GM19023 (cell line): ENCODE measurements at regions not wholly inside any gene's neighbourhood (a gene's known extent, or its start where the extent isn't known, plus 50 kb on each side); places are given as distances from the start of the nearest gene placed in this dataset.
"Not testable (repeated sequence)": the region's sequence is repeated elsewhere in the genome, so short reads cannot be mapped to it uniquely, and the experiment has no call there.

Experiments
- ATAC-seq: cut with Tn5 transposase; IDR thresholded peaks from one replicate; pipeline ENCODE4 v1.9.1; 2021; ENCODE audit warnings: mild to moderate bottlenecking, moderate library complexity; ENCODE audit not compliant: unreplicated experiment

DNA sequence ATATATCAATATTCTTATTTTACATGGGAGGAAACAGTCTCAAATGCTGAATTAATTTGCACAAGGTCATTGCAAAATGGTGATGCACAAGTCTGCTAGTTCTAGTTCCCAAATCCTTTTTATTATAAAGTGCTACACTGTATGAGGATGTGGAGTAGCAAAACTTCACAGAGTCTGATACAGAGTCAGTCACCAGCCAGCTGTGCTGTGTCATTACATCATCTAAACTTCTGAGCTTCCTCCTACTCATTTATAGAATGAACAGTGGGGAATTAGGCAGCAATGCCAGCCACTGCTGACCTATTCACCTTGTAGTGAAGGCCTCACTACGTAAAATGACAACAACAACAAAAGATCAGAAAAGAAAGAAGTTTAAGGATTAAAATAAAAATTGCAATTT, 357.8 kb downstream of the TMEM167A start:
- ATAC-seq = no peak

DNA sequence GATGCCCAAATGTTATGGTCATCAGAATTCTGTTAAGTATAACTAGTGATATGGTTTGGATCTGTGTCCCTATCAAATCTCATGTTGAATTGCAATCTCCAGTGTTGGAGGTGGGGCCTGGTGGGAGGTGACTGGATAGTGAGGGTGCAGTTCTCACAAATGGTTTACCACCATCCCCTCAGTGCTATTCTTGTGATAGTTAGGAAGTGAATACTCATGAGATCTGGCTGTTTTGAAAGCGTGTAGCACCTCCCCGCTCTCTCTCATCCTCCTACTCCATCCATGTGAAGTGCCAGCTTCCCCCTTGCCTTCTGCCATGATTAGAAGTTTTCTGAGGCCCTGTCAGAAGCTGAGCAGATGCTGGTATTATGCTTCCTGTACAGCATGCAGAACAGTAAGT, 359.5 kb downstream of the TMEM167A start:
- ATAC-seq = no peak

DNA sequence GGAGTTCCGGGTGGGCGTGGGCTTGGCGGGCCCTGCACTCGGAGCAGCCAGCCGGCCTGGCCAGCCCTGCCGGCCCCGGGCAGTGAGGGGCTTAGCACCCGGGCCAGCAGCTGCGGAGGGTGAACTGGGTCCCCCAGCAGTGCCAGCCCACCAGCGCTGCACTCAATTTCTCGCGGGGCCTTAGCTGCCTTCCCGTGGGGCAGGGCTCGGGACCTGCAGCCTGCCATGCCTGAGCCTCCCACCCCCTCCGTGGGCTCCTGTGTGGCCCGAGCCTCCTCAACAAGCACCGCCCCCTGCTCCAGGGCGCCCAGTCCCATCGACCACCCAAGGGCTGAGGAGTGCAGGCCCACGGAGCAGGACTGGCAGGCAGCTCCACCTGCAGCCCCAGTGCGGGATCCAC, 362.5 kb downstream of the TMEM167A start:
- ATAC-seq = not testable (repeated sequence)

DNA sequence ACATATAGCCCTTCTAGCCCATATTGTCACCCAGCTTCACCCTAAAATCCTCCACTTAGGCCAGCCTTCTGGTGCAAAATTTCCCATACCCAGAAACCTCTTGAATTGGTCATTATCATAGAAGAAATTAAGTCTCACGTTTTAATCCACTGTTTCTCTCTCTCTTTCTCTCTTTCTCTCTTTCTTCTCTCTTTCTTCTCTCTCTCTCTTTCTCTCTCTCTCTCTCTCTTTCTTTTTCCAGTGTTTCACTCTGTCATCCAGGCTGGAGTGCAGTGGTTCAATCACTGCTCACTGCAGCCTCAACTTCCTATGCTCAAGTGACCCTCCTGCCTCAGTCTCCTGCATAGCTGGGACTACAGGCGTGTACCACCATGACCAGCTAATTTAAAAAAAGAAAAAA, 363.4 kb downstream of the TMEM167A start:
- ATAC-seq = no peak

DNA sequence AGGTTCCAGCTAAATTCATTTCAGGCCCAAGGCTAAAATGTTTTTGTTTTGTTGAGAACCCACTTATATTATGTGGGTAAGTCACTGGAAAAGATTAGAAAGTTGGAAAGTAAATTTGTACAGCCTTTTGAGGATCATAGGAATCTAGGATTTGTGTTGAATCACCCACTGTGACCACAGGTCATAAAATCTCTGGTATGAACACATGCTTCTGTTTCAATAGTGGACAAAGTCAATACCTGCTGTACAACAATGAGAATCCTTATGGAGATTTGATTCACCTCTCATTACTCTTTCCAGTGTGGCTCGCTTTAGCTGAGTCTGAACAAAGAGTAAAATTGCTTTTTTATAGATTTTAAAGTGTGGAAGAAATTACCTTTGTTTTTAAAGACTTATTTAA, 369.5 kb downstream of the TMEM167A start:
- ATAC-seq = no peak

DNA sequence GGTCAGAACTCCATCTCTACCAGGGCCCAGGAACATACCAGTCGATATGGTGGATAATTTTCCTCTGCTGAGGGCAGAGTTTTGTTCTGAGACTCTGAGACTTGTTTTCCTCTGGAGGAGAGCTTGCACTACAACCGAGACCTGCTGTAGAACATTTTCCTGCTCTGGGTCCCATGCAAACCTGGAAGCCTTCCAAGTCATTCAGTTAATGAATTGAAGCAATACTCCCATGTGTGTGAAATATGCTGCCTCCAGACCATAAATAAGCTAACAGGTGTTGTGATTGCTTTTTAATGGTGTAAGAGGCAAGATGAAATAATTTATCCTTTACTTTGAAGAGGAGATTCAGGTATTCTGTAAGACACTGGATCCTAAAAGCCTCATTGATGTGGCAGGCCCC, 372.8 kb downstream of the TMEM167A start:
- no peak for ATAC-seq

DNA sequence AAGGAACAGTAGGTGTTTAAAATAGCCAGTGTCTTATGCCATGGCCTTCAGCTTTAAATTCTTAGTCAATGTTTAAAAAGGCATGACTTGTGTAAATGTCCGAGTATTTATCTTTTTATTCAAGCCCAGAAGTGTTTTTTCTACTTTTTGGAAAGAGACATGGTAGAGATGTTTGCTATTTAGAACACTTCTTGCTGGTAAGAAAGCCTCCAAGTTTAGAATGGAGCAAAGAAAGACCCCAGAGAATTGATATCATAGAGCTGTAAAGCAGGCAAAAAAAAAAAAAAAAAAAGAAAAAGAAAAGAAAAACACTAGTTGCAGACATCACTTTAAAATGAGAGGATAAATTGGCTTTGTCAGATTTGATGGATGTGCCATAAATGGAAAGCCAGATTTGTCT, 375.1 kb downstream of the TMEM167A start:
- ATAC-seq = no peak

DNA sequence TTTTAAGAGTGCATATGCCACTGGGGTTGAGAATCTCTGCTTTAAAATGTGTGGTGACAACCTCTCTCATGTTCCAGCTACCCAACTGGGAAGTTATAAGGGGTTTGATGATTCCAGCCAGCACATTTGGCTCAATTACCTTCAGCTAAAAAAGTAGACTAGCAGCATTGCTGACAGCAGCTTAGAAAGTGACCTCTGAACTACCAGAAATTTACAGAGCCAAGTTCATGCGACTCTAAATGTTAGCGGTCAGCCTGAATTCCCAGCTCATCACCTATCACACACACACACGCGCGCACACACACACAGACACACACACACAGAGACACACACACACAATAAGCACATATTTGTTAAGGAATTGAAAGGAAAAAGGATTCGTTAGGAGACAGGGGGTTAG, 377.5 kb downstream of the TMEM167A start:
- ATAC-seq = no peak

GRCh38 chr5:82698026-82698425, 379.2 kb downstream of the TMEM167A start:
- ATAC-seq = no peak

DNA sequence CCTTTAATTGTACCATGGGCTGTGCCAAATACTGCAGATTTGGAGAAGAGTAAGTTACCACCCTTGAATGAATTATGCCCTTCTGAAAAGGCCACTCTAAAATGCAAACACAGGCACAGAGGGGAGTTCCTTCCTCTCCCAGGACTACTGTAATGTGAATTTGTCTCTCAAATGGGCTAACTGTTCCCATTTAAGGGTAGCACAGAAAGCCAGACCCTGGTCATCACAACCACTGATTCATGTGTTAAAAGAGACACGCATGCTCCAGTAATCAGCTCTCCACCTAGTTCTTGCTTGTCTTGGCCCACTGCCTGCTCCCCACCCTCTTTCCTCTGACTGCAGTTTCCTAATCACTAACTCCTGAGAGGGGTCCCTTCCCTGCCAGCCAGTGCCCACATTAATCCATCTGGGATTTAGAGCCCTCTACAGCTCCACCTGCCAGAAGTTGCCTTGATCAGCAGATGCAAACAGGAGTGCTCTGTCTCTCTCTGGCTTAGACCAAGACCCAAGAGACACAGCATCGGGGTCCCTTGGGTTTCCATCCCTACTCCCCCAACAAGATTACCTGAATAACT, 382.4 kb downstream of the TMEM167A start:
- ATAC-seq = no peak

DNA sequence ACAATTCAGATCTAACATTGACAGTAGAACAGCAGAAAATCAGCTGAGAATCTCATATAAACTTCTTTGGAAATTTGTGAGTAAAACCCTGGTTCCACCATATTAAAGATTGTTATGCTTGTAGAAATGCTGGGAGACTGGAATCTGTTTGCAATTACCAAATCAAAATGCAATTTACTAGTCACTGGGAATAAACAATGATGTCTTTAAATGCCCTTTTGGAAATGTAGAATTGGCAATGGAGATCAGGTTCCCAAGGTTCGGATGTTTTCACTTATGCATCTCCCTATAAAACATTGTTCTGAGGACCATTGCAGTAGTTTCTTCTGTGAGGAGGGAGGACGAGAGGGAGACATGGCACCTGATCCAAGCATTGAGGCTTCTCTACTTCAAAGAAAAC, 384.4 kb downstream of the TMEM167A start:
- ATAC-seq = no peak

DNA sequence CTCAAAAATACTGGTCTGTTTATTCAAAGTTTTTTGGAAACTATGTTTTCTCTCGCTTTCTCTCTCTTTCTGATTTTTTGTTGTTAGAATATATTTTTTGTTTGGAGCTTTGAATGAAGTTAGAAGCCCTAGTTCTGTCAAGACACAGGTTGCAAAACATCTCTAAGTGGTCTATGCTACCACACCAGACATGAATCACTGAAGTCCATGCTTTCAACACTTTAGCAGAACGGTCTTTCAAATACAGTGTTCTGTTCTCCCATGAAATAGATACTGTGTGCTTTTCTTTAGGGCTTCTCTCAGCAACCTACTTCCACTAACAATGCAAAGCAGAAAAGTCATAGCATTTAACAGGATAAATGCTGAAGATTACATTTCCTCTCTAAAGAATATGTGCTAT, 392.5 kb downstream of the TMEM167A start:
- ATAC-seq = no peak

GRCh38 chr5:82684165-82684564, 393.0 kb downstream of the TMEM167A start:
- ATAC-seq = no peak

DNA sequence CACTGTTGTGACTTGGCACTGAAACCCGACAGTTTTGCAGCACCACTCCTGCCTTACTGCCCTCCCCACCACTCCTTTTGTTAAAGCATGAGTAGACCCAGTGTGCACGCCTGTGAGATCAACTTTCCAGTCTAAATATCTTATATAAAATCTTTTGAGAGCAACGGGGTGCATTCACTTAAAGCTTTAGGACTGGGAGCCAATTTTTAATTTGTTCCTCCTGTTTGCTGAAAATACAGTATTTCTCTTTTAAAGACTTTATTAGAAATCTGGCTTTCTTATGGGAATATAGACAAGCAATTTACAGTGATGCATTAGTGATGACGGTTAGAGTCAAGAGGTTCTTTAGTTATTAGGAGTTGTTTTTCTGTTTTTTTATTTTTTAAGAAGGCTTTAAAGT, 397.5 kb downstream of the TMEM167A start:
- ATAC-seq = no peak

GRCh38 chr5:82676661-82677060, 398.5 kb upstream of the RPS23 start:
- peak; percentile 72 for ATAC-seq

- ATAC-seq = no peak
These were observed 396.5 kb upstream of the RPS23 start for GRCh38 chr5:82674671-82675070.

- no peak for ATAC-seq
These were observed 395.1 kb upstream of the RPS23 start for GRCh38 chr5:82673057-82673809.

GRCh38 chr5:82670692-82671091, 392.5 kb upstream of the RPS23 start:
- no peak for ATAC-seq

GRCh38 chr5:82669720-82670119, 391.6 kb upstream of the RPS23 start:
- ATAC-seq = no peak

DNA sequence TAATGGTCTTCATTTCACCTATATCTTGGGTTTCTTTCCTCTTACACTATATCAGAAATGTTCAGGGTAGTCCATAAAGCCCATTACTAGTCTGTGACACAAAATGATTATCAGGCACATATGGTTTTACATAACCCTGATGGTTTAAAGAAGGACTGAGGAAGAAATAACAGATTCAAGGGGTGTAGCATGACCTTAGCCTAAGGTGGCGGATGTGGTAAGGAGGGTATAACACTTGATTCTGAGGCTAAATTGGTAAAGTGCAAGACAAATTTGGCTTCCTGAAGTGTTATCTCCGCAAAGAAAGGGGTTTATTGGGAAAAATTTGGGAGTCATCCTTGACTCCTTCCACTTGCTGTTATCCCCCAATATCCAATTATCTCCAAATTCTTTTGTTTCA, 388.2 kb upstream of the RPS23 start:
- ATAC-seq = no peak

DNA sequence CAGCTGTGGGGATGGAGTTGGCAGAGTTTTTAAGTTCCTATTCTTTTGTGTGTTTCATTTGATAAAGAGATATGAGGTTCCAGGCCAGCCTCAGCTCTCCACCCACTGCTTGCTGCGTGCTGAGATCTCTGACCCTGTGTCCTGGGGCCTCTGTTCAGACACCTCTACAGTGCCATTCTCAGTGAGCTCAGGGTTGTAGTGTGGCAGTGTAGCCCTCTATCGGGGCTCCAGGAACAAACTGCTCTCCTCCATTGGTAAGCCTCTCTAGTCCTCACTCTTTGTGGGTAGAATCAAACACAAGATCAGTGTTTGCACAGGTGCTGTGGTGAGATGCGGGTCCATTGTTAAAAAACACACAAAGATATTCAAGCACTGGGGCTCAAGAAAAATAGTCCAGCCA, 386.6 kb upstream of the RPS23 start:
- ATAC-seq = no peak

- no peak for ATAC-seq
These were observed 385.1 kb upstream of the RPS23 start for GRCh38 chr5:82663225-82663624.

- ATAC-seq = no peak
These were observed 384.2 kb upstream of the RPS23 start for GRCh38 chr5:82662340-82662739.
